ENCODE measurements at regions not wholly inside any gene's neighbourhood (a gene's known extent, or its start where the extent isn't known, plus 50 kb on each side); places are given as distances from the start of the nearest gene placed in this dataset.

DNA sequence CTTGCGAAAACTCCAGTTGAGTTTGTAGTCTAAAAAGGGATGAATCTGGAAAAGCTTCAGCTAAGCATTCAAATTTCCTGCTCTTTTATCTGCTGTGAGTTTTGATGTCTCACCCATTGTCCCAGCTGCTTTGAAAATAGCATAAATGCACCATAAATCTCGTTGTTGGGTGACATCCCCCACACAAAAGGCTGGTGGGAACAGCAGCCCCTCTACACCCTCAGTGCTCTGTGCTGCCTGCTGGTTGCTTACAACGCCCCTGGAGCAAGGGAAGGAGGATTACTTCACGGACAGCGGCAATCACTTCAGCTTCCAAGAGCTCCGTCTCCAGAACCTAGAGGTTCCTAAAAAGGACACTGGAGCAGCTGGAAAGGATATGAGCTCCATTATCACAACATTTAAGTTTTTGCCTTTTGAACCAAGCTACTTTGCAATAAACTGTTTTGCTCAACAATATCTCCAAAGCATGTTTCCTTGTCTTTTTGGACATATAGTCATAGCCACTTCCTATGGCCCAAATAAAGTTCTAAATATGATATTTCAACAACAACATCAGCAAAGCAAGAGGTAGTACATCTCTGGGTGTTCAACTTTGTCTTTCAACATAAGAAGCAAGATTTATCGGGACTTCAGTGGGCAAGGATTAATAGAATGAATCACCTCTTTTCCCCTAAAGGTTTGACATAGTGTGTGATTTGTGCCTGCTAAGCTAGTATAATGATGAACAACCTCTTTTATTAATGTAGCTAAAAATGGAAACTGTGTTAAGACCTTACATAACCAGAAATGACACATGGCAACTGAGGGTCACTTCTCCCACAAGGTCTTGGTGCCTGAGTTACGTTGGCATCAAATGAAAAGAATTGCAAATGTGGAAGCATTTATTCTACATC is 413.5 kb downstream of the TXNL1 start:
- ATAC-seq (no peak), DNase-seq (no peak)

- ATAC-seq, result no peak
- DNase-seq, result no peak
Observed at GRCh38 chr18:56221195-56222065, 417.0 kb downstream of the TXNL1 start.

GRCh38 chr18:56217406-56217805 is 421.0 kb downstream of the TXNL1 start:
- ATAC-seq (no peak), DNase-seq (no peak)

GRCh38 chr18:56214706-56215105 is 423.7 kb downstream of the TXNL1 start:
- DNase-seq (no peak), ATAC-seq (no peak)

DNA sequence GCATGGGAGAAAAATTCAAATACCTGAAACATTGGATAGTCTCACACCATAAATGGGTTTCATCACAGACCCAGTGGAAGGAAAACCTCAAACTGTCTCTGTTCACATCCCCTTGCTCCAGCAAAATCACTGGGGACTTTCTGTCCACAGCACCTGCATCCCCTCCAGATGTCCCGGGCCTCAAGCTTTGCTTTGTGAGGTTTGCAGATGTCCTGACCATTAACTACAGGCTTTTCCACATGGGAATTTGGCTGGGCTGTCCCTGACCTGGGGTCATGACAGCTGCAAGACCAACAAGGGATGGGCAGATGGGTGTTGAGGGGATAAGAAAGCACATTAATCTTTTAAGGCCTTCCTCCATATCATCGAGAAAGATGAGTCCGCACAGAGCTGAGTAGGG is 427.9 kb downstream of the TXNL1 start:
- ATAC-seq, result no peak
- no peak for DNase-seq

DNA sequence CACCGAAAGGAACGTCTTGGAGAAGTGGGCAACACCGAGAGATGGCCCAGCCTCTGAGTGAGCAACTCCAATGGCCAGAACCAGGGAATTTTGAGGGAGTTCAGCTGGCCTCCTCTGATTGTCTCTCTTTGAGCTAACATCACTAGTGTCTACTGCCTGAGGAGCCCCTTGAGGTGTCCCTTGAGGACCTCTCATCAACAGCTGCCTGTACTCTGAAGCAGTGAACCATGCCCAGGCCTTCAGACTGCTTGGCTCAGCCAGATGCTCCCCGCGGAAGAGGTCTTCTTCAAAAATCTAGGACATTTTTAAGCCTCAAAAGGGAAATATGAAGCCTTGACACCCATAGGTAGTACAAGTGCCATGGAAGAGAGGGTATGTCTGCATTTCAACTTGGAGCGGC is 430.4 kb downstream of the TXNL1 start:
- no peak for ATAC-seq

DNA sequence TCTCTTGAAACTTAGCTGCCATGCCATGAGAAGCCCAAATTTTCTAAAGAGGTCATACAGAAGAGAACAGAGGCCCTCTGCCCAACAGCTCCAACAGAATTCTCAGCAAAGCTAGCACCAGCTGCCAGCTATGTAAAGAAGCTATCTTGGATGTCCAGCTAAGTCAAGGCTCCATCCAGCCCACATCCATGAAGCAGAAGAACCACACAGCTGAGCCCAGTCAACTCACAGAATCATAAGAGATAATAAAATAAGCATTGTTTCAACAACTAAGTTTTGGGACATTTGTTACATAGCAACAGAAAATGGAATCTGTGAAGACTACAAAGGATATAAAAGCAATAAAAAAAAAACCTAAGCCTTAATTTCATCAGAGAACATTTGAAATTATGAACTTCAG is 434.3 kb downstream of the TXNL1 start:
- DNase-seq (no peak), ATAC-seq (no peak)

More for the DNA sequence above, 430.4 kb downstream of the TXNL1 start:
- no peak for DNase-seq

DNA sequence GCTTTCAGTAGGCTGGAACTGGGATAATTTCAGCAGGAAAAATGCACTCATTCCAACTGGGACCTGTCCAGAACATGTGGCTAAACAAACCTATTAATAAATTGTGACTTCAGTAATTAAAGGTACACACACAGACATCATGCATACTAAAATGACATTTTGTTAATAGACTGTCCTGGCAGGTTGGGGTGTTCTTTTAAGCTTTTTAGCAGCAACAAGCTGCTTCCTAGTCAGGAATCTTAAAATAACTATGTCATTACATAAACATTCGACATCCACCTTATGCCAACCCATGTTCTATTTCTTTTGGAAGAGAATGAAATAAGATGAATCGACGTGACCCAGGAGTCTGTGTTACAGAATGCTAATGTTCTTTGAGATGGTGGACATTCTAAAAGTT is 435.7 kb downstream of the TXNL1 start:
- ATAC-seq (no peak), DNase-seq (no peak)

DNA sequence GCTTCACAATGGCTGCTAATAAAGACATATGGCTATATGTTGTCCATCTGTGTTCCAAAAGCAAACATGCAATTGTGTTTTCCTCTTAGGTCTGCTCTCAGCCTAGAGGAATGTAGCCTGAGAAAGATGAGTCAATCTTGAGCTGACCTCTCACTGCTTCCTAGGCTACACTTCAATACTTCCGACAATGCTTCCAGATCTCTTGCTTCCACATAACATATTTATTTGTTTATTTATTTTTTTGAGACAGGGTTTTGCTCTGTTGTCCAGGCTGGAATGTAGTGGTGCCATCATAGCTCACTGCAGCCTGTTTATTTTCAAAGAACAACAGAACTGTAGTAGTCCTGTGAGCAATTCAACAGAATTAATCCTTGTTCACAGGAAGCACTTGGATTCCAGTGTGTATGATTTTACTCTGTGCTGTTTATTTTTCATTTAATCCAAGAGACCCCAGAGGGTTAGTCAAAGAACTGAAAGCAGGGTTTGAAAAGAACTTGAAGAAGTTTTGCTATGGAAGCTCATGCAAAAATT is 437.9 kb downstream of the TXNL1 start:
- DNase-seq (no peak), ATAC-seq (no peak)

- no peak for ATAC-seq
- no peak for DNase-seq
Observed at GRCh38 chr18:56199580-56200330, 438.6 kb downstream of the TXNL1 start.

DNA sequence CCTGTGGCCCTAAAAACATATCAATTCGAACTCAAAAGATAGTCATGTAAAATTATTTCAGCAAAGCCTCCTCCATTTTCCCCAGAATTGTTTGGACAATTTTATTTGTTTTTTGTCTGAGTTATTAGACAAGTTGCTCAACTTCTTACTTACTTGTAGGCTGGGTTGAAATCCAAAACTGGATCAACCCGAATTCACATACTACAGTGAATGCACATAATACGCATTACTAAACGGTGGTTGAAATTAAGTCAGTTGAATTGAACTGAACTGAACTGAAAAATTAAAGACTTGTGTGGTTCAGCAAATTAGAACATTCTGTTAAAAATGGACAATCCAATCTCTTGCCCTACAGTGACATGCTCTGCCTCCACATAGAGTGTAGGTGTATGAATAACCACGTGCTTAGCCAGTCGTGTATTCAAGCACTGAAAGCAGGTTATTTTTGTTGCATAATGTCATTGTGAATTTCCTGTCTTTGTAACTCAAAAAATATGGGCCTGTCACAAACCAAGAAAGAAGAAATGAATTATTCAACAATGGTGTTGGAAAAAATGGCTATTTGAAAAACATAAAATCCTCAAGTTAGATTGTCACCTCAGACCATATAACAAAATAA is 441.0 kb downstream of the TXNL1 start:
- ATAC-seq (no peak), DNase-seq (no peak)

DNA sequence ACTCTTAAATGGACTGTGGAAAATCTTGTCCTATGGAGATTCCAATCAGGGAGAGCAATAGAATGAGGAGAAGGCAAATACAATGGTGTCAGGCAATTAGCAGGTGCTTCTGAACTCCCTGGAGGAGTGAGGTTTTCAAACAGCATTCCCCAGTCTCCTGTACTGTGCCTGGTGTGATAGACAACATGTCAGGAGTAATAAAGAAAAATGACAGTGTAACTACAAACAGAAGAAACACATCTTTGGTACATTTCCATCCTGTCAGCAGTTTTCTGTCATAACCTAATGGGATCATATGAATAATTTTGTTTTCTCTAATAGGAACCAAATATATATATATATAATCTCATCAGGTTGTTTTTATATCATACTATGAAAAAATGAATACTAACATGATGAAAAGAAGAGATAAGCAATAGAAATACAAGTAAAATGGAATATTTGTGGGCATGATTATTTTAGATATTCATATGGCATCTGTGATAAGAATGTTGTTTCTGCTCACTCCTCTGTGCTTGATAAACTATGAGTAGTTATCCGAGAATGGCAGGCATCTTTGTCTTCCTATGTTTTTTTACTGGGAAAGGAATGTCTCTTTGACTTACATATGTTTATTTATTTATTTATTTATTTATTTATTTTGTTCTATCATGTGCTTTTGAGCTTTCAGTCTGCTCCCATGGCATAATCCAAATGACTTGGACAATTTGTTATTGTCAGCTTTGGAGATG is 441.7 kb downstream of the TXNL1 start:
- no peak for ATAC-seq
- no peak for DNase-seq

DNA sequence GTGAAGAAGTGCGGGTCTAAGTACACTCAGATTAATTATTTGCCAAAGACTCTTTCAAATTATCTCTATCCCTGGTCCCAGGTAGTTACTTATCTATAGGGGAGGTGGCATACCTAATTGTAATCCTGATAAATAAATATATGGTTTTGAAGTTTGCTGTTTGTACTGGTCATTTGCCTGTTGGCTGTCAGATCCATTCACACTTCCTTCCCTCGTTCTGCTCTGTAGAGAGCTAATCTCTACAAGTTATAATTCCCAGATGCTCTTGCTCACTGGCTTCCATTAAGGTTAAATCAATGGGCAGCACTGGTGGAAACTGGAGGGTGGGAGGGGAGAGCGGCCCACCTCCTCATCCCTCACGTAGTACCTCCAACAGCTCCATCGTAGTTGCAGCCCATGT is 447.1 kb downstream of the TXNL1 start:
- ATAC-seq, result no peak
- no peak for DNase-seq

- DNase-seq (no peak), ATAC-seq (no peak)
Observed at GRCh38 chr18:56189615-56190014, 448.8 kb downstream of the TXNL1 start.

GRCh38 chr18:56188529-56189275 is 449.7 kb downstream of the TXNL1 start:
- ATAC-seq, result no peak
- no peak for DNase-seq

- no peak for ATAC-seq
- DNase-seq, result no peak
Observed at GRCh38 chr18:56186319-56186718, 452.1 kb downstream of the TXNL1 start.

DNA sequence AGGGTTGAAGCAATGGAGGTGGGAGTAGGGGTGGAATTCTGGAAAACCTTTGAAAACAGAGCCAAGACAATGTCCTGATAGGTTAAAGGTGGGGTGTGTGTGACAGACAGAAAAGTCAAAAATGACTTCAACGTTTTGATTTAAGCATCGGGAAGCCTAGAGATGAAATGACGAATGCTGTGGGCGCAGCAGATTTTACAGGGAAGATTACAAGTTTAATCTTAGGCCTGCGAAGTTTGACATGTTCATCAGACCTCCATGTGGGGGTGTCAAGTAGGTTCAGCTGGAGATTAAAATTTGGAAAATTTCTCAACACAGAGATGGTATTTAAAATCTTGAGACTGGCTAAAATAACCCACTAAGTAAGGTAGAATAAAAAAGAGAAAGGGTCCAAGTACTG is 453.3 kb downstream of the TXNL1 start:
- ATAC-seq (no peak), DNase-seq (no peak)

GRCh38 chr18:56176751-56177150 is 461.6 kb downstream of the TXNL1 start:
- no peak for ATAC-seq
- no peak for DNase-seq

- DNase-seq (no peak), ATAC-seq (no peak)
Observed at GRCh38 chr18:56175330-56176001, 462.9 kb downstream of the TXNL1 start.

All from stimulated activated naive CD8-positive, alpha-beta T cell treated with anti-CD3 and anti-CD28 coated beads, Interleukin-15, Interleukin-2, amounts not matched to agents 100 U/mL and 50 U/mL, for 24 hours (primary cell).